WERI-Rb-1 (cell line): ENCODE measurements at regions not wholly inside any gene's neighbourhood (a gene's known extent, or its start where the extent isn't known, plus 50 kb on each side); places are given as distances from the start of the nearest gene placed in this dataset.

ENCODE experiments used
- DNase-seq: peaks from one replicate; pipeline ENCODE4 v3.0.0-alpha.2; 2020
- H3K27ac ChIP-seq: fragments of 250-450 bp; sonication (Bioruptor Pico); 2 replicates; pipeline ENCODE4 v1.5.1; 2020; ENCODE audit warnings: mild to moderate bottlenecking, moderate library complexity
- H3K27me3 ChIP-seq: fragments of 250-450 bp; sonication (Bioruptor Pico); 2 replicates; pipeline ENCODE4 v1.5.1; 2021; ENCODE audit warnings: mild to moderate bottlenecking, low read depth, moderate library complexity; ENCODE audit not compliant: insufficient read depth, severe bottlenecking
- H3K36me3 ChIP-seq: fragments of 250-450 bp; sonication (Bioruptor Pico); 2 replicates; pipeline ENCODE4 v1.5.1; 2020; ENCODE audit warnings: mild to moderate bottlenecking, moderate library complexity
- H3K4me3 ChIP-seq: 2 replicates; pipeline ENCODE4 v1.5.1; 2011; ENCODE audit warnings: low read depth, mild to moderate bottlenecking, control low read depth, low read length
- H3K9me3 ChIP-seq: fragments of 250-450 bp; sonication (Bioruptor Pico); 2 replicates; pipeline ENCODE4 v1.5.1; 2021; ENCODE audit warnings: mild to moderate bottlenecking, moderate library complexity; ENCODE audit not compliant: severe bottlenecking
- TF ChIP-seq, protein P1 (sequence below): IDR thresholded peaks from 2 replicates; pipeline ENCODE4 v1.5.1; 2011; ENCODE audit warnings: low read depth, mild to moderate bottlenecking, control low read depth, inconsistent platforms, low read length

DNA sequence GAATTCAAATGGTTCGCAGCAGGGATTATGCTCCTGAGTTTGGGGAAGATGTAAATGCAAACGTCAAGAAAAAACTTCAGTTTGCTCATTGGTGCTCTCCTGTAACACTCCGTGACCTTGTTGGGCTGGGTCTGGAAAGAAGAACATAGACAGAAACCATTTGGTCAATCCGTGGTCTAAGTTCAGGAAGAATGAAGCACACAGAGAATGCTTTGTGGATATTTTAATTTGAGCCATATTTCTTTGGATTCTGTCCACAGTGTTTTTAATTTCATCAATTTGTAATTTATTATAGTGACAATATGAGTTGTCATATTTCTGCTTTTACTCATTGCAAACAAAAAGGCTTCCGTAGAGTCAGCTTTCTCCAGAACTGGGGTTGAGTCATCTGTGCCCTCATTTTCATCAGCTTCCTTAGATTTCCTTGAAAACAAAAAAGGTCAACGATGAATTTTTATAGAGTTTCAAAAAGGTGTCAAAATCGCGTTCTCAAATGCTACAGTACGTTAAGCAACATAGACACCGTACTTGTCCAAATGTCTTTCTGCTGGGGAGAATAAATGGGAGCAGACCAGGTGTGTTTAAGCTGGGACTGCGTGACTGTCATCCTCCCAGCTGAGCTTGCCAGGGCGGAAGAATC is 606.4 kb downstream of the RNF144A start:
- Histone ChIP-seq H3K9me3 (peaks cover 3% of the 10 kb centered on the region), H3K4me3 (no peak overlapping the region), H3K27ac (no peak overlapping the region), H3K27me3 (no peaks in the 10 kb centered on the region), H3K36me3 (no peaks in the 10 kb centered on the region)
- no peak for DNase-seq
- TF ChIP-seq, protein P1, sequence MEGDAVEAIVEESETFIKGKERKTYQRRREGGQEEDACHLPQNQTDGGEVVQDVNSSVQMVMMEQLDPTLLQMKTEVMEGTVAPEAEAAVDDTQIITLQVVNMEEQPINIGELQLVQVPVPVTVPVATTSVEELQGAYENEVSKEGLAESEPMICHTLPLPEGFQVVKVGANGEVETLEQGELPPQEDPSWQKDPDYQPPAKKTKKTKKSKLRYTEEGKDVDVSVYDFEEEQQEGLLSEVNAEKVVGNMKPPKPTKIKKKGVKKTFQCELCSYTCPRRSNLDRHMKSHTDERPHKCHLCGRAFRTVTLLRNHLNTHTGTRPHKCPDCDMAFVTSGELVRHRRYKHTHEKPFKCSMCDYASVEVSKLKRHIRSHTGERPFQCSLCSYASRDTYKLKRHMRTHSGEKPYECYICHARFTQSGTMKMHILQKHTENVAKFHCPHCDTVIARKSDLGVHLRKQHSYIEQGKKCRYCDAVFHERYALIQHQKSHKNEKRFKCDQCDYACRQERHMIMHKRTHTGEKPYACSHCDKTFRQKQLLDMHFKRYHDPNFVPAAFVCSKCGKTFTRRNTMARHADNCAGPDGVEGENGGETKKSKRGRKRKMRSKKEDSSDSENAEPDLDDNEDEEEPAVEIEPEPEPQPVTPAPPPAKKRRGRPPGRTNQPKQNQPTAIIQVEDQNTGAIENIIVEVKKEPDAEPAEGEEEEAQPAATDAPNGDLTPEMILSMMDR = no peak

DNA sequence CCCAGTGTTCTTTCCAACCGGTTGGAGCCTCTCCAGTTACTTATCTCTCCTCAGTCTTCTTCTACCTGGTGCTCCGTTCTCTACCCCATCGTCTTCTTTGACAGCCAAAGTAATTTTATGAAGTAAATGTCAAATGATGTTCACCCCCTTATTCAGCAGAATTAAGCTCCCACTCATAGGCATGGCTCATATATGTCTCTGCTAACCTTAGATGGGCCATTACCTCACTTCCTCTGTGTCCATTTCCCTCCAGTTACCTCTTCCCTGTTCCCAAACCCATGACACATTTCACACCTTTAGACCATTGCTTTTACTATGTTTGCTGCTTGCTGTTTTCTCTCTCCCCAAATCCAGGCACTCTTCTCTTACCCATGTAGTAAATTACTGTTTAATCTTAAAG is 607.0 kb downstream of the RNF144A start:
- Histone ChIP-seq H3K27ac (no peak overlapping the region), H3K36me3 (no peaks in the 10 kb centered on the region), H3K4me3 (no peak overlapping the region), H3K27me3 (no peaks in the 10 kb centered on the region), H3K9me3 (peaks cover 3% of the 10 kb centered on the region)
- no peak for DNase-seq
- TF ChIP-seq, protein P1 = no peak

DNA sequence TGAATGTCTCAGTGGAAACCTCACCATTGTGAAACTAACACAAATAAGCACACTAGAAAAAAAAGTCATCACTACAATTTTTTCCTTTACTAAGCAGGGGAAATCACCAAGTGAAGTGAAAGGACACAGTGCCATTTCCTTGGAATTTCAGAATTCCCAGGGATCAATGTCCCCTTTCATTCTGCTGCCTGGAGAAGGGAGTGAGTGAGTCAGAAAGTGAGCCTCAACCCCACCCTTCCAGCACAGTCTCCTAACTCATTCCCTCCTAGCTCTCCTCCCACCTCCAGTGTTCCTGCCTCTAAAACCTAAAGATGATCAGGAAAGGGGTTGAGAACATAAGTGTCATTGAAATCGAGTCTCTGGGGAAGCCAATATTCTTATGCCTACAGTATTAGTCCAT is 608.5 kb downstream of the RNF144A start:
- TF ChIP-seq, protein P1 = no peak
- no peak overlapping the region for H3K27ac ChIP-seq
- peaks cover 11% of the 10 kb centered on the region for H3K9me3 ChIP-seq
- no peaks in the 10 kb centered on the region for H3K36me3 ChIP-seq
- H3K4me3 ChIP-seq = no peak overlapping the region
- no peak for DNase-seq
- H3K27me3 ChIP-seq = no peaks in the 10 kb centered on the region

DNA sequence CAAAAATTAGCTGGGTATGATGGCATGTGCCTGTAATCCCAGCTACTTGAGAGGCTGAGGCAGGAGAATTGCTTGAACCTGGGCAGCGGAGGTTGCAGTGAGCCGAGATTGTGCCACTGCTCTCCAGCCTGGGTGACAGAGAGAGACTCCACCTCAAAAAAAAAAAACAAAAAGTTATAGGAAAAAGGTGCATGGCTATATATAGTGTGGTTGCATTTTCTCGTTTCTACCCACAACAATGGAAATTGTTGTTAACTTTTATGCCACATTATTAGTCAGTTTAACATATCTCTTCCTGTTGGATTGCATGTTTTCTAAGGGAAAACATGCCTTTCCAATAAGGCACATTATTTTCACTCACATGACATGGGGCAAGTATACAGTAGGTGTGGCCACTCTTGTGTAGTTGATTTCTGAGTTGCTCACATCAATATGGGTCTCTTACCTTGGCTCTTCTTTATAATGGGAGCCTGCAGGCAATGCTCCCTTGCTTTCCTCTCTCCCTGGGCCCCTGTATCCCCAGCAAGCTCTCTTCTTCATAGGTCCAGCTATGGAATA is 610.0 kb downstream of the RNF144A start:
- Histone ChIP-seq H3K36me3 (no peaks in the 10 kb centered on the region), H3K27ac (no peak overlapping the region), H3K4me3 (no peak overlapping the region), H3K27me3 (no peaks in the 10 kb centered on the region), H3K9me3 (peaks cover 17% of the 10 kb centered on the region)
- no peak for DNase-seq
- TF ChIP-seq, protein P1 = no peak

DNA sequence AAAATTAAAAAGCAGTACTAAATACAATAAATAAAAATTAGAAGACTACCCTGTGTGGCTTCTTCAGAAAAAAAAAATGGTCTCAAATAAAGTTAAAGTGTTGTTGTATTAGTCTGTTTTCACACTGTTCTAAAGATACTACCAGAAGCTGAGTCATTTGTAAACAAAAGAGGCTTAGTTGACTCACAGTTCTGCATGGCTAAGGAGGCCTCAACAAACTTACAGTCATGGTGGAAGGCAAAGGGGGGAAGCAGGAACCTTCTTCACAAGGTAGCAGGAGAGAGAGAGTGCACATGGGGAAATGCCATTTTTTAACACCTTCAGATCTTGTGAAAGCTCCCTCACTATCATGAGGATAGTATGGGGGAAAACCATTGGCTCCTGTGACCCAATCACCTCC is 612.8 kb downstream of the RNF144A start:
- DNase-seq = no peak

More for the DNA sequence above, 612.8 kb downstream of the RNF144A start:
- H3K4me3 ChIP-seq = no peak overlapping the region
- H3K9me3 ChIP-seq = peaks cover 14% of the 10 kb centered on the region
- H3K27me3 ChIP-seq = no peaks in the 10 kb centered on the region
- H3K27ac ChIP-seq = no peak overlapping the region
- TF ChIP-seq, protein P1 = no peak
- H3K36me3 ChIP-seq = no peaks in the 10 kb centered on the region
